Bronchial epithelial cell (primary cell): ENCODE measurements at regions not wholly inside any gene's neighbourhood (a gene's known extent, or its start where the extent isn't known, plus 50 kb on each side); places are given as distances from the start of the nearest gene placed in this dataset.

Source experiments
- DNase-seq: peaks from one replicate; pipeline ENCODE4 v3.0.0-alpha.2; 2010; ENCODE audit warnings: low read depth
- FAIRE-seq: peaks from 2 replicates; lab custom pipeline; 2011; peaks lifted over from hg19 to GRCh38; lab: Jason Lieb, UNC
- H3K27me3 ChIP-seq: 2 replicates; pipeline ENCODE4 v1.5.1; 2011; ENCODE audit warnings: low read length; ENCODE audit not compliant: control insufficient read depth, insufficient read depth
- H3K36me3 ChIP-seq: 2 replicates; pipeline ENCODE4 v1.5.1; 2011; ENCODE audit warnings: low read length; ENCODE audit not compliant: control insufficient read depth, insufficient read depth
- H3K4me3 ChIP-seq: 2 replicates; pipeline ENCODE4 v1.5.1; 2011; ENCODE audit warnings: mild to moderate bottlenecking, low read depth, low read length, control low read depth
- CTCF ChIP-seq: IDR thresholded peaks from 2 replicates; pipeline ENCODE4 v1.5.1; 2011; ENCODE audit warnings: mild to moderate bottlenecking, moderate library complexity, low read length, control low read depth, inconsistent platforms; ENCODE audit not compliant: insufficient read depth, severe bottlenecking

DNA sequence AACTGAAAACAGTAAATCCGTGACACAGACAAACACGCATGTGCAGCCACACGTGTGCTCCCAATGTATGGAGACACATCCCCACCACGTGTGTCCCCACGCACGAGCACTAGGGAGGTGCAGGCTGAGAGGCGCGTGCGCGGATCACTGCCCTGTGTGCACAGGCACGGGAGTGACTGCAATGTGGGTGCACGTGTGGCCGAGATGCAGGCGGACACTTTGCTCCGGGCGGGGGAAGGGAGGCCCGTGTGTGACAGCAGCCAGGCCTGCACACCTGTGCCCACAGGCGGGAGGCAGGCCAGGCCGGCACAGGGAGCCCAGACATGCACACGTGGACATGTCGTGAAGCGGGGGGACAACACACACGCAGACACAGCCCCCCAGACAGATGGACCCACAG lies 77.0 kb downstream of the PTPRS start:
- DNase-seq = no peak
- no peaks in the 10 kb centered on the region for H3K36me3 ChIP-seq
- H3K27me3 ChIP-seq = no peaks in the 10 kb centered on the region
- FAIRE-seq = no peak
- H3K4me3 ChIP-seq = no peak overlapping the region
- TF ChIP-seq CTCF = no peak

- Histone ChIP-seq H3K4me3 (no peak overlapping the region), H3K27me3 (no peaks in the 10 kb centered on the region), H3K36me3 (no peaks in the 10 kb centered on the region)
- no peak for FAIRE-seq
- TF ChIP-seq CTCF = no peak
- DNase-seq = no peak
These were observed 77.9 kb downstream of the PTPRS start for GRCh38 chr19:5262721-5263120.

- FAIRE-seq = peak; percentile 92
- Histone ChIP-seq H3K27me3 (no peaks in the 10 kb centered on the region), H3K36me3 (peaks cover 2% of the 10 kb centered on the region), H3K4me3 (no peak overlapping the region)
- no peak for TF ChIP-seq CTCF
- DNase-seq = peak; percentile 91
These were observed 79.3 kb downstream of the PTPRS start for GRCh38 chr19:5261156-5261890.

GRCh38 chr19:5260381-5260967 lies 80.1 kb downstream of the PTPRS start:
- FAIRE-seq (no peak), DNase-seq (no peak)
- no peaks in the 10 kb centered on the region for H3K27me3 ChIP-seq
- no peak overlapping the region for H3K4me3 ChIP-seq
- no peak for TF ChIP-seq CTCF
- H3K36me3 ChIP-seq = peaks cover 2% of the 10 kb centered on the region

- H3K27me3 ChIP-seq = no peaks in the 10 kb centered on the region
- no peak for TF ChIP-seq CTCF
- H3K36me3 ChIP-seq = peaks cover 2% of the 10 kb centered on the region
- no peak overlapping the region for H3K4me3 ChIP-seq
- DNase-seq (no peak), FAIRE-seq (no peak)
These were observed 80.9 kb downstream of the PTPRS start for GRCh38 chr19:5259750-5260149.
